Erythroblast (primary cell): ENCODE measurements at regions not wholly inside any gene's neighbourhood (a gene's known extent, or its start where the extent isn't known, plus 50 kb on each side); places are given as distances from the start of the nearest gene placed in this dataset.

ENCODE experiments used
- GATA1 ChIP-seq: IDR thresholded peaks from 2 replicates; pipeline ENCODE4 v1.6.1; 2011; ENCODE audit warnings: low read depth, mild to moderate bottlenecking, control low read depth, low read length, moderate library complexity
- POLR2A ChIP-seq: IDR thresholded peaks from 2 replicates; pipeline ENCODE4 v1.6.1; 2011; ENCODE audit warnings: mild to moderate bottlenecking, low read length

- TF ChIP-seq GATA1: no peak
- TF ChIP-seq POLR2A: no peak
Measured at GRCh38 chr10:121195524-121195910, 344.4 kb downstream of the WDR11 start.
